Nephron (organoid): ENCODE measurements at regions not wholly inside any gene's neighbourhood (a gene's known extent, or its start where the extent isn't known, plus 50 kb on each side); places are given as distances from the start of the nearest gene placed in this dataset.
A peak's percentile ranks its signal among the peaks of the same experiment; 100 is the strongest.

Experiments
- H3K27ac Mint-ChIP-seq, 3 experiments: 2 replicates each; pipeline ENCODE4 v1.8.0; 2020; ENCODE audit warnings: mixed read lengths in 3 of 3, mild to moderate bottlenecking in 2 of 3, moderate library complexity in 1 of 3
- H3K27me3 Mint-ChIP-seq: 2 replicates; pipeline ENCODE4 v1.8.0; 2021; ENCODE audit warnings: low read depth, mild to moderate bottlenecking, moderate library complexity, mixed read lengths
- H3K36me3 Mint-ChIP-seq: 2 replicates; pipeline ENCODE4 v1.8.0; 2020; ENCODE audit warnings: low read depth, mixed read lengths
- H3K4me1 Mint-ChIP-seq: 2 replicates; pipeline ENCODE4 v1.8.0; 2020; ENCODE audit warnings: mixed read lengths
- H3K4me3 Mint-ChIP-seq, 3 experiments: 2 replicates each; pipeline ENCODE4 v1.8.0; 2020; ENCODE audit warnings: mild to moderate bottlenecking in 3 of 3, mixed read lengths in 3 of 3, moderate library complexity in 2 of 3
- H3K9me3 Mint-ChIP-seq: 2 replicates; pipeline ENCODE4 v1.8.0; 2020; ENCODE audit warnings: mixed read lengths
- TF ChIP-seq, protein P1 (sequence below), 3 experiments: fragments of 200-600 bp; sonication (generic); IDR thresholded peaks; one replicate each; pipeline ENCODE4 v1.5.0; 2021; ENCODE audit warnings: antibody characterized with exemption in 3 of 3; ENCODE audit not compliant: unreplicated experiment in 3 of 3

DNA sequence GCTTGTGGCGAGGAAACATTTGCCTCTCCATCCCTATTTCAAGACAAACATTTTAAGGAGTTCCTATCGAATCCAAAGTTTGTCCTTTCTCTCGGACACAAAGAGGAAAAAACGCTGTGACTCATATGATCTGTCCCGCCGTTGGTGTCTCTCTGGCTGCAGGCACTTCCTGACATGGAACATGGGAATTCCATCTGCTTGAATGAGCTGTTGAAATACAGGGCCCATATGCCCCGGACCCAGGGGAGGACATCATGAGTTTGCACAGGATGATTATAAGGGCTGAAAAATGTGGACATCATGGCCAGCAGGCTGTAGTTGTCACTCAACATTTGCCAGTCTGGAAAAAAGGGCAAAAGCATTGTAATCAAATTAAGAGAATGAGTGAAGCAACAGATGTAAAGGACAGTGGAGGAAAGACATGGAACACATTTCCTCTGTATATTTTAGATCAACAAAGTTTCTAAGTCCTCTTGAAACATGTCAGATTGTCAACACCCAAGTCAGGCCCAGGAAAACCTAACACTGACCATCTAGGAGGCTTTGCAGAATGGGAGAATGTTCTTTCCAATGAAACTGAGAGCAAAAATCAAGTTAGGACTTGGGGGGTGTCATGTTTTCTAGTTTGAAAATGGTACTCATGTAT, 103.2 kb upstream of the SMIM21 start:
- H3K9me3 Mint-ChIP-seq, result no peaks in the 10 kb centered on the region
- H3K27me3 Mint-ChIP-seq, result peaks cover 4% of the 10 kb centered on the region
- no peak overlapping the region for H3K4me3 Mint-ChIP-seq
- H3K27ac Mint-ChIP-seq, result peak overlapping the region; percentile 12 to 59 (median 24)
- H3K4me1 Mint-ChIP-seq, result peaks cover 18% of the 10 kb centered on the region
- TF ChIP-seq, protein P1, sequence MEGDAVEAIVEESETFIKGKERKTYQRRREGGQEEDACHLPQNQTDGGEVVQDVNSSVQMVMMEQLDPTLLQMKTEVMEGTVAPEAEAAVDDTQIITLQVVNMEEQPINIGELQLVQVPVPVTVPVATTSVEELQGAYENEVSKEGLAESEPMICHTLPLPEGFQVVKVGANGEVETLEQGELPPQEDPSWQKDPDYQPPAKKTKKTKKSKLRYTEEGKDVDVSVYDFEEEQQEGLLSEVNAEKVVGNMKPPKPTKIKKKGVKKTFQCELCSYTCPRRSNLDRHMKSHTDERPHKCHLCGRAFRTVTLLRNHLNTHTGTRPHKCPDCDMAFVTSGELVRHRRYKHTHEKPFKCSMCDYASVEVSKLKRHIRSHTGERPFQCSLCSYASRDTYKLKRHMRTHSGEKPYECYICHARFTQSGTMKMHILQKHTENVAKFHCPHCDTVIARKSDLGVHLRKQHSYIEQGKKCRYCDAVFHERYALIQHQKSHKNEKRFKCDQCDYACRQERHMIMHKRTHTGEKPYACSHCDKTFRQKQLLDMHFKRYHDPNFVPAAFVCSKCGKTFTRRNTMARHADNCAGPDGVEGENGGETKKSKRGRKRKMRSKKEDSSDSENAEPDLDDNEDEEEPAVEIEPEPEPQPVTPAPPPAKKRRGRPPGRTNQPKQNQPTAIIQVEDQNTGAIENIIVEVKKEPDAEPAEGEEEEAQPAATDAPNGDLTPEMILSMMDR (IDR thresholded peaks at IDR 0.05; ENCODE audit: unreplicated experiment in 3 of 3), result no peak
- no peaks in the 10 kb centered on the region for H3K36me3 Mint-ChIP-seq

DNA sequence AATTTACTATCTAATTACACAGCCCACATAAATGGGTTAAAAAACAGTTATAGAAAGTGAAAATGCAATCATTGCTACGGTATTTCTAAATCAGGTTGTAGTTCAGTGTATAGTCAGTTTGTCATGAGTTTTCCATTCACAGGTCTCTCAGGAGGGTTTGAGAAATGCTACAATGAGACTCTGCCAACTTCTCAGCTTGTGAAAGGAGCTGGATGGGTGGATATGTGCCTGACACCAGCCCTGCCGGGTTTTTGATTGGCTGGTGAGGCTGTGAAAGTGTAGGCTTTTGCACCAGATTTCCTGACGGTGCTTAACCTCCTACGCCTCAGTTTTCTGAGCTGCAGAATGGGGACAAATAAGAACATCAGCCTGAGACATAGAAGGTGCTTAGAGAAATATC, 102.6 kb upstream of the SMIM21 start:
- Mint-ChIP-seq H3K27ac (no peak overlapping the region), H3K9me3 (no peaks in the 10 kb centered on the region), H3K27me3 (peaks cover 4% of the 10 kb centered on the region), H3K36me3 (no peaks in the 10 kb centered on the region), H3K4me3 (no peak overlapping the region), H3K4me1 (peaks cover 18% of the 10 kb centered on the region)
- TF ChIP-seq, protein P1 (IDR thresholded peaks at IDR 0.05; ENCODE audit: unreplicated experiment in 3 of 3), result no peak

DNA sequence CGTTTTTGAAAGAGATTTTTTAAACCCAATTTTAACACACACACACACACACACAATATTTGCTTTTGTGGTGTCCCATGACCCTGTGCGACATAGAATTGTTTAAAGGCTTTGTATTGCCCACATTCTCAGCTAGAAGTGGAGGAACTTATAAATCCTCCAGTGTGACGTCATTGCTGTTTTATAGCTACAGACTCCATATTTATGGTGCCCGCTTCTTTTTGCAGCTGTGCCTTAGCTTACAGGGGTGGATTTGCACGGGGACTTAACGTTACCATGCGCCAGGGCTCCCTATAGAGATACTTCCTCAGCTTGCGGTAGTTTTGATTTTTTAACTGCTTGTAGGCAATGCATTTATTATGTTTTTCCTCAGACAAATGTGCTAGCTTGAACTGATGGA, 101.9 kb upstream of the SMIM21 start:
- no peaks in the 10 kb centered on the region for H3K36me3 Mint-ChIP-seq
- H3K4me1 Mint-ChIP-seq, result peaks cover 18% of the 10 kb centered on the region
- TF ChIP-seq, protein P1 (IDR thresholded peaks at IDR 0.05; ENCODE audit: unreplicated experiment in 3 of 3), result no peak
- no peak overlapping the region for H3K4me3 Mint-ChIP-seq
- peaks cover 4% of the 10 kb centered on the region for H3K27me3 Mint-ChIP-seq
- no peaks in the 10 kb centered on the region for H3K9me3 Mint-ChIP-seq
- H3K27ac Mint-ChIP-seq, result peak overlapping the region in 1 of 3 experiments; percentile 48

DNA sequence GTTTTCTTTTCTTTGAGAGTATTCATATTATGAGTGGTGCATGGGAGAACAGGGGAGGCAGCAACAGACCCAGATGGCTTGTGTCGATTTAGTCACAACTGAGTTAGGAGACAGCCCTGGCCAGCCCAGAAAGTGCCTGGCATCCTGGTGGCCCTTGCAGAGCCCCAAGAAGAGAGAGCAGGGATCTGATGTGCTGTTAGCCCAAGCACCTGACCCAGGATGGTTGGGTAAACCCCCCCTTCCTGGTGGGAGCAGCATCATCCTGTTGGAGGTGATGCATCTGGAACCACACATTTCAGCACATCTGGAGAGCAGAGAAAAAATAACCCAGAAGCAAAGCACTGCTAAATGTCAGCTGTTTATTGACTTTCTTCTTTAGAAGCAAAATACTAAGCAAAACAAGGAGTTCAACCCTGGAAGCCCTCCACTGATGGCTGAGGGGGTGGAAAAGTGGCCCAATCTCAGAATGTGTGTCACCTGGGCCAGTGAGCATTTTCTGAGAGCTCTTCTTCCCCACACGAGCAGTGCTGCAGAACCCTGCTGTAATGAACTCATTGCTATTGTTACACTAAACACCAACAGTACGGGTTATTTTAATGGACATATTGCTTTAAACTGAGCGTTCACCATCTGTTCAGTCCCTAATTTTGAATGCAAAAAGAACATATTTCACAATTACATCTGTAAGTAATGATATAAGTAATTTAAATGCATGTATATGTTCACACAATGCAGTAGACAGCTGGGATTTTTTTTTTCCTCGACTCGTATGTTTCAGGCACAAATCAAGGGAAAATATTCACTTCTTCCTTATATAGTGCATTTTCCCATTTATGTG, 100.6 kb upstream of the SMIM21 start:
- no peak overlapping the region for H3K27ac Mint-ChIP-seq
- no peak overlapping the region for H3K4me3 Mint-ChIP-seq
- H3K9me3 Mint-ChIP-seq, result no peaks in the 10 kb centered on the region
- TF ChIP-seq, protein P1 (IDR thresholded peaks at IDR 0.05; ENCODE audit: unreplicated experiment in 3 of 3), result no peak
- H3K36me3 Mint-ChIP-seq, result no peaks in the 10 kb centered on the region
- peaks cover 7% of the 10 kb centered on the region for H3K27me3 Mint-ChIP-seq
- H3K4me1 Mint-ChIP-seq, result peaks cover 14% of the 10 kb centered on the region

DNA sequence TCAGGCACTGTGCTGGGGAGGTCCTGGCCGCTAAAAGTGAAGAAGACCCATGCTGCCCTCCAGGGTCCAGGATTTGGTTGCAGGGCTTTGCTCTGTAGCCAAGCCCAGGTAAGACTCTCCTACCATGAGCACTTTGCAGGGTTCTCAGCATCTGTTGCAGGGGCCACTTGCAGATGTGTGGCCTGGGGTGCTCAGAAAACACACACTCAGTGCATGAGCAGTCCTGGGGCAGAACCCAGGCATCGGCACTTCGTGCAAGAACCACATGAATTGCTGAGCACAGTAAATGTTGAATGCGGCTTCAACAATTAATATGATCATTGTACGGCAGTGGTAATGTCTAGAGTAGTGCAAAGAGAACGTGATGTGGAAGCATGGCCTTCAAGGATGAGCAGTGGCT, 98.5 kb upstream of the SMIM21 start:
- peaks cover 8% of the 10 kb centered on the region for H3K4me1 Mint-ChIP-seq
- H3K4me3 Mint-ChIP-seq, result no peak overlapping the region
- no peaks in the 10 kb centered on the region for H3K9me3 Mint-ChIP-seq
- TF ChIP-seq, protein P1 (IDR thresholded peaks at IDR 0.05; ENCODE audit: unreplicated experiment in 3 of 3), result no peak
- no peak overlapping the region for H3K27ac Mint-ChIP-seq
- H3K36me3 Mint-ChIP-seq, result no peaks in the 10 kb centered on the region
- H3K27me3 Mint-ChIP-seq, result peaks cover 7% of the 10 kb centered on the region
